ENCODE measurements at regions not wholly inside any gene's neighbourhood (a gene's known extent, or its start where the extent isn't known, plus 50 kb on each side); places are given as distances from the start of the nearest gene placed in this dataset.
"Not testable (repeated sequence)": the region's sequence is repeated elsewhere in the genome, so short reads cannot be mapped to it uniquely, and the experiment has no call there.

DNA sequence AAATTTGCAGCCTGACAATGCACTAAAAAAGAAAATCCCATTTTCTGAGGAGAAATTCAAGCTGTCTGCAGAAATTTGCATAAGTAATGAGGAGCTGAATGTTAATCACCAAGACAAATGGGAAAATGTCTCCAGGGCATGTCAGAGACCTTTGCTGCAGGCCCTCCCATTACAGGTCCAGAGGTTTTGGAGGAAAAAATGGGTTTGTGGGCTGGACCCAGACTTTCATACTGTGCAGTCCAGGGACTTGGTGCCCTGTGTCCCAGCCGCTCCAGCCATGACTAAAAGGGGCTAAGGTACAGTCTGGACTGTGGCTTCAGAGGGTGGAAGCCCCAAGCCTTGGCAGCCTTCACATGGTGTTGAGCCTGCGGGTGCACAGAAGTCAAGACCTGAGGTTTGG, 209.8 kb upstream of the PRICKLE2 start:
- TF ChIP-seq JUN (IDR thresholded peaks at IDR 0.05); CHD4 (IDR thresholded peaks at IDR 0.05; ENCODE audit: borderline replicate concordance); SREBF2 (IDR thresholded peaks at IDR 0.05); JUNB (IDR thresholded peaks at IDR 0.05); EHMT2 (IDR thresholded peaks at IDR 0.05; ENCODE audit: low read depth); HDAC2 (IDR thresholded peaks at IDR 0.05); RAD21 (conservative IDR thresholded peaks at IDR 0.05 in 1 of 2, IDR thresholded peaks at IDR 0.05 in 1 of 2); CEBPB (IDR thresholded peaks at IDR 0.05); RCOR1 (IDR thresholded peaks at IDR 0.05; ENCODE audit: low read depth, low read length); CHD2 (IDR thresholded peaks at IDR 0.05; ENCODE audit: low read length, partially characterized antibody); RFX5 (IDR thresholded peaks at IDR 0.05): not testable (repeated sequence)
- TF ChIP-seq, protein P1, sequence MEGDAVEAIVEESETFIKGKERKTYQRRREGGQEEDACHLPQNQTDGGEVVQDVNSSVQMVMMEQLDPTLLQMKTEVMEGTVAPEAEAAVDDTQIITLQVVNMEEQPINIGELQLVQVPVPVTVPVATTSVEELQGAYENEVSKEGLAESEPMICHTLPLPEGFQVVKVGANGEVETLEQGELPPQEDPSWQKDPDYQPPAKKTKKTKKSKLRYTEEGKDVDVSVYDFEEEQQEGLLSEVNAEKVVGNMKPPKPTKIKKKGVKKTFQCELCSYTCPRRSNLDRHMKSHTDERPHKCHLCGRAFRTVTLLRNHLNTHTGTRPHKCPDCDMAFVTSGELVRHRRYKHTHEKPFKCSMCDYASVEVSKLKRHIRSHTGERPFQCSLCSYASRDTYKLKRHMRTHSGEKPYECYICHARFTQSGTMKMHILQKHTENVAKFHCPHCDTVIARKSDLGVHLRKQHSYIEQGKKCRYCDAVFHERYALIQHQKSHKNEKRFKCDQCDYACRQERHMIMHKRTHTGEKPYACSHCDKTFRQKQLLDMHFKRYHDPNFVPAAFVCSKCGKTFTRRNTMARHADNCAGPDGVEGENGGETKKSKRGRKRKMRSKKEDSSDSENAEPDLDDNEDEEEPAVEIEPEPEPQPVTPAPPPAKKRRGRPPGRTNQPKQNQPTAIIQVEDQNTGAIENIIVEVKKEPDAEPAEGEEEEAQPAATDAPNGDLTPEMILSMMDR (IDR thresholded peaks at IDR 0.05), result not testable (repeated sequence)
- TF ChIP-seq, protein P2, sequence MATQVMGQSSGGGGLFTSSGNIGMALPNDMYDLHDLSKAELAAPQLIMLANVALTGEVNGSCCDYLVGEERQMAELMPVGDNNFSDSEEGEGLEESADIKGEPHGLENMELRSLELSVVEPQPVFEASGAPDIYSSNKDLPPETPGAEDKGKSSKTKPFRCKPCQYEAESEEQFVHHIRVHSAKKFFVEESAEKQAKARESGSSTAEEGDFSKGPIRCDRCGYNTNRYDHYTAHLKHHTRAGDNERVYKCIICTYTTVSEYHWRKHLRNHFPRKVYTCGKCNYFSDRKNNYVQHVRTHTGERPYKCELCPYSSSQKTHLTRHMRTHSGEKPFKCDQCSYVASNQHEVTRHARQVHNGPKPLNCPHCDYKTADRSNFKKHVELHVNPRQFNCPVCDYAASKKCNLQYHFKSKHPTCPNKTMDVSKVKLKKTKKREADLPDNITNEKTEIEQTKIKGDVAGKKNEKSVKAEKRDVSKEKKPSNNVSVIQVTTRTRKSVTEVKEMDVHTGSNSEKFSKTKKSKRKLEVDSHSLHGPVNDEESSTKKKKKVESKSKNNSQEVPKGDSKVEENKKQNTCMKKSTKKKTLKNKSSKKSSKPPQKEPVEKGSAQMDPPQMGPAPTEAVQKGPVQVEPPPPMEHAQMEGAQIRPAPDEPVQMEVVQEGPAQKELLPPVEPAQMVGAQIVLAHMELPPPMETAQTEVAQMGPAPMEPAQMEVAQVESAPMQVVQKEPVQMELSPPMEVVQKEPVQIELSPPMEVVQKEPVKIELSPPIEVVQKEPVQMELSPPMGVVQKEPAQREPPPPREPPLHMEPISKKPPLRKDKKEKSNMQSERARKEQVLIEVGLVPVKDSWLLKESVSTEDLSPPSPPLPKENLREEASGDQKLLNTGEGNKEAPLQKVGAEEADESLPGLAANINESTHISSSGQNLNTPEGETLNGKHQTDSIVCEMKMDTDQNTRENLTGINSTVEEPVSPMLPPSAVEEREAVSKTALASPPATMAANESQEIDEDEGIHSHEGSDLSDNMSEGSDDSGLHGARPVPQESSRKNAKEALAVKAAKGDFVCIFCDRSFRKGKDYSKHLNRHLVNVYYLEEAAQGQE (IDR thresholded peaks at IDR 0.05), result not testable (repeated sequence)
